SK-N-SH (cell line): ENCODE measurements at regions not wholly inside any gene's neighbourhood (a gene's known extent, or its start where the extent isn't known, plus 50 kb on each side); places are given as distances from the start of the nearest gene placed in this dataset.

Source experiments
- CTCF ChIA-PET: fragments of 300-600, 350-600 bp; formaldehyde crosslinking; extraction: SDS; loops from one replicate; lab custom pipeline; 2021; lab: Yijun Ruan, JAX
- POLR2A ChIA-PET: fragments of 350-600 bp; sonication (Branson Sonifier 250); formaldehyde crosslinking; extraction: SDS; loops from one replicate; lab custom pipeline; 2020; ENCODE audit warnings: antibody characterized with exemption, inconsistent platforms; lab: Yijun Ruan, JAX
- DNase-seq: peaks from one replicate; pipeline ENCODE4 v3.0.0; 2012
- H2AFZ ChIP-seq: fragments of 200-600 bp; sonication (generic); 2 replicates; pipeline ENCODE4 v1.8.1; 2016; ENCODE audit warnings: antibody characterized with exemption, mild to moderate bottlenecking, low read depth
- H3F3A ChIP-seq: fragments of 200-600 bp; sonication (generic); replicated peaks from 2 replicates; pipeline ENCODE3; 2016; ENCODE audit warnings: antibody characterized with exemption, mild to moderate bottlenecking; ENCODE audit not compliant: insufficient read depth
- H3K27ac ChIP-seq, 2 experiments: fragments of 200-500 bp in 1 of 2; fragments of 200-600 bp in 1 of 2; sonication (Bioruptor generic) in 1 of 2; sonication (generic), shearing (Covaris generic) in 1 of 2; 2 replicates each; pipeline versions ENCODE4 v1.5.1 to v1.6.1; 2014 to 2016; ENCODE audit warnings: low read depth in 2 of 2, inconsistent platforms in 1 of 2, low read length in 1 of 2, mild to moderate bottlenecking in 1 of 2, mixed read lengths in 1 of 2
- H3K27me3 ChIP-seq: fragments of 200-600 bp; sonication (generic), shearing (Covaris generic); 2 replicates; pipeline ENCODE4 v1.6.1; 2016; ENCODE audit warnings: mixed run types; ENCODE audit not compliant: insufficient read depth
- H3K36me3 ChIP-seq, 2 experiments: fragments of 200-500 bp in 1 of 2; fragments of 200-600 bp in 1 of 2; sonication (Bioruptor generic) in 1 of 2; sonication (generic) in 1 of 2; replicated peaks in 1 of 2; 2 replicates each; pipeline versions ENCODE3 to v1.5.1; 2014 to 2016; ENCODE audit warnings: low read length in 1 of 2, mild to moderate bottlenecking in 1 of 2; ENCODE audit not compliant: insufficient read depth in 2 of 2, control insufficient read depth in 1 of 2
- H3K4me1 ChIP-seq, 2 experiments: fragments of 200-500 bp in 1 of 2; fragments of 200-600 bp in 1 of 2; sonication (Bioruptor generic) in 1 of 2; sonication (generic), shearing (Covaris generic) in 1 of 2; 2 replicates each; pipeline versions ENCODE4 v1.5.1 to v1.6.1; 2014 to 2016; ENCODE audit warnings: low read depth in 1 of 2, low read length in 1 of 2, mixed run types in 1 of 2; ENCODE audit not compliant: insufficient read depth in 2 of 2, control insufficient read depth in 1 of 2
- H3K4me2 ChIP-seq: fragments of 200-600 bp; sonication (generic), shearing (Covaris generic); 2 replicates; pipeline ENCODE4 v1.6.1; 2017; ENCODE audit warnings: mixed run types
- H3K4me3 ChIP-seq, 2 experiments: fragments of 200-500 bp in 1 of 2; fragments of 200-600 bp in 1 of 2; sonication (Bioruptor generic) in 1 of 2; sonication (generic), shearing (Covaris generic) in 1 of 2; 2 replicates each; pipeline versions ENCODE4 v1.5.1 to v1.8.1; 2014 to 2016; ENCODE audit warnings: low read depth in 2 of 2, inconsistent platforms in 1 of 2, low read length in 1 of 2, mild to moderate bottlenecking in 1 of 2, mixed read lengths in 1 of 2, moderate library complexity in 1 of 2
- H3K79me2 ChIP-seq: fragments of 200-600 bp; sonication (generic); 2 replicates; pipeline ENCODE4 v1.8.1; 2017; ENCODE audit warnings: mild to moderate bottlenecking; ENCODE audit not compliant: insufficient read depth
- H3K9ac ChIP-seq: fragments of 200-600 bp; sonication (generic); 2 replicates; pipeline ENCODE4 v1.6.1; 2017; ENCODE audit warnings: mixed run types
- H3K9me2 ChIP-seq: fragments of 200-600 bp; sonication (generic); 2 replicates; pipeline ENCODE4 v1.6.1; 2017; ENCODE audit warnings: mixed run types
- H3K9me3 ChIP-seq: fragments of 200-600 bp; sonication (generic); 2 replicates; pipeline ENCODE4 v1.6.1; 2017; ENCODE audit warnings: mixed run types, mild to moderate bottlenecking, moderate library complexity
- H4K20me1 ChIP-seq: fragments of 200-600 bp; sonication (generic); 2 replicates; pipeline ENCODE4 v1.6.1; 2017; ENCODE audit warnings: mild to moderate bottlenecking, mixed run types; ENCODE audit not compliant: insufficient read depth
- CTCF ChIP-seq: fragments of 200-600 bp; sonication (generic); IDR thresholded peaks from 2 replicates; pipeline ENCODE4 v1.6.1; 2017; ENCODE audit warnings: antibody characterized with exemption, mild to moderate bottlenecking, moderate library complexity
- EP300 ChIP-seq, 2 experiments: IDR thresholded peaks; 2 replicates each; pipeline versions ENCODE4 v1.4.0 to v1.6.1; 2012; ENCODE audit warnings: borderline replicate concordance in 1 of 2, low read depth in 1 of 2, low read length in 1 of 2
- EZH2phosphoT487 ChIP-seq: fragments of 200-600 bp; sonication (generic); IDR thresholded peaks from 2 replicates; pipeline ENCODE4 v1.6.1; 2017; ENCODE audit warnings: low read depth, mixed run types, mild to moderate bottlenecking, antibody characterized with exemption, moderate library complexity, borderline replicate concordance
- FOSL2 ChIP-seq: IDR thresholded peaks from 2 replicates; pipeline ENCODE4 v1.4.0; 2012; ENCODE audit warnings: low read depth, mild to moderate bottlenecking, moderate library complexity, borderline replicate concordance
- GATA2 ChIP-seq: sonication (generic); formaldehyde crosslinking; IDR thresholded peaks from 2 replicates; pipeline ENCODE4 v1.5.0; 2020; ENCODE audit warnings: mild to moderate bottlenecking, missing genetic modification reagents
- IRF3 ChIP-seq: fragments of 150-350 bp; IDR thresholded peaks from 2 replicates; pipeline ENCODE4 v1.6.1; 2016; ENCODE audit warnings: mild to moderate bottlenecking, low read depth, low read length
- POLR2AphosphoS5 ChIP-seq: IDR thresholded peaks from 2 replicates; pipeline ENCODE4 v1.6.1; 2012; ENCODE audit warnings: low read depth, low read length
- RAD21 ChIP-seq: IDR thresholded peaks from 2 replicates; pipeline ENCODE4 v1.6.1; 2012; ENCODE audit warnings: mild to moderate bottlenecking, low read length
- RCOR1 ChIP-seq: fragments of 150-350 bp; IDR thresholded peaks from 2 replicates; pipeline ENCODE4 v1.6.1; 2017; ENCODE audit warnings: antibody characterized with exemption, low read length
- RFX5 ChIP-seq: IDR thresholded peaks from 2 replicates; pipeline ENCODE4 v1.6.1; 2012; ENCODE audit warnings: mild to moderate bottlenecking, improper control_type of control experiment, low read length
- SMC3 ChIP-seq: IDR thresholded peaks from 2 replicates; pipeline ENCODE4 v1.6.1; 2012; ENCODE audit warnings: low read depth, low read length, improper control_type of control experiment
- TEAD4 ChIP-seq: IDR thresholded peaks from 2 replicates; pipeline ENCODE4 v1.4.0; 2012; ENCODE audit warnings: mild to moderate bottlenecking, borderline replicate concordance; ENCODE audit not compliant: insufficient read depth
- USF2 ChIP-seq: fragments of 150-350 bp; IDR thresholded peaks from 2 replicates; pipeline ENCODE4 v1.6.1; 2017; ENCODE audit warnings: antibody characterized with exemption, low read length, low read depth, borderline replicate concordance
- YY1 ChIP-seq: IDR thresholded peaks from 2 replicates; pipeline ENCODE4 v1.4.0; 2012; ENCODE audit warnings: low read depth, mild to moderate bottlenecking
- ZBTB33 ChIP-seq: IDR thresholded peaks from 2 replicates; pipeline ENCODE4 v1.4.0; 2012; ENCODE audit warnings: low read depth, borderline replicate concordance
- WGBS: methylation state at CpG from one replicate; pipeline ENCODE4 v1.1.6; 2017; ENCODE audit warnings: low lambda C conversion rate; 5-methylcytosine and 5-hydroxymethylcytosine counted together

- Histone ChIP-seq H3F3A (peaks cover 5% of the 10 kb centered on the region), H3K79me2 (no peaks in the 10 kb centered on the region), H3K4me1 (peaks cover 0 to 18% of the 10 kb centered on the region in 2 experiments; a peak in 2 of 4 replicates), H2AFZ (no peak overlapping the region), H3K27ac (no peak overlapping the region), H3K9me2 (no peaks in the 10 kb centered on the region), H4K20me1 (no peaks in the 10 kb centered on the region), H3K36me3 (no peaks in the 10 kb centered on the region), H3K4me3 (no peak overlapping the region), H3K9ac (no peak overlapping the region), H3K9me3 (no peaks in the 10 kb centered on the region), H3K27me3 (no peaks in the 10 kb centered on the region), H3K4me2 (no peak overlapping the region)
- CTCF ChIA-PET: interaction anchor here (1.0 kb wide), 1 partner anchor 11 kb away, joined by 3 read pairs; no protein-coding TSS in a partner anchor
- 76% methylated on average over 2 of the region's 2 CpGs for WGBS
- no peak for DNase-seq
- POLR2A ChIA-PET: no interaction called here
- TF ChIP-seq EP300 (IDR thresholded peaks at IDR 0.05; ENCODE audit: borderline replicate concordance in 1 of 2, low read depth in 1 of 2, low read length in 1 of 2): no peak
- TF ChIP-seq SMC3: no peak
- no peak for TF ChIP-seq RFX5
- TF ChIP-seq YY1: no peak
- no peak for TF ChIP-seq USF2
- no peak for TF ChIP-seq GATA2 (CRISPR knock-in tag)
- TF ChIP-seq POLR2AphosphoS5: no peak
- TF ChIP-seq TEAD4: no peak
- TF ChIP-seq EZH2phosphoT487: no peak
- no peak for TF ChIP-seq FOSL2
- TF ChIP-seq IRF3: no peak
- no peak for TF ChIP-seq CTCF
- TF ChIP-seq RAD21: no peak
- no peak for TF ChIP-seq RCOR1
- no peak for TF ChIP-seq ZBTB33
These were observed 236.2 kb downstream of the TLE4 start for GRCh38 chr9:79807971-79808370.
